Subcutaneous abdominal adipose tissue (tissue), 5 donors: ENCODE measurements at regions not wholly inside any gene's neighbourhood (a gene's known extent, or its start where the extent isn't known, plus 50 kb on each side); places are given as distances from the start of the nearest gene placed in this dataset.
"Not testable (repeated sequence)": the region's sequence is repeated elsewhere in the genome, so short reads cannot be mapped to it uniquely, and the experiment has no call there.

Experiments
- H3K27ac ChIP-seq: one replicate; pipeline ENCODE4 v1.7.0; 2013; ENCODE audit warnings: low read depth, mild to moderate bottlenecking, inconsistent platforms, low read length, moderate library complexity
- H3K27me3 ChIP-seq, 5 donors: one replicate each; pipeline ENCODE4 v1.7.0; 2013; ENCODE audit warnings: low read length in 5 of 5, inconsistent platforms in 1 of 5; ENCODE audit not compliant: control insufficient read depth in 5 of 5, insufficient read depth in 4 of 5
- H3K36me3 ChIP-seq, 5 donors: one replicate each; pipeline ENCODE4 v1.7.0; 2013; ENCODE audit warnings: low read length in 5 of 5; ENCODE audit not compliant: control insufficient read depth in 5 of 5, insufficient read depth in 5 of 5
- H3K4me1 ChIP-seq, 5 donors: one replicate each; pipeline ENCODE4 v1.7.0; 2013; ENCODE audit warnings: low read length in 5 of 5, mild to moderate bottlenecking in 3 of 5, moderate library complexity in 1 of 5; ENCODE audit not compliant: control insufficient read depth in 5 of 5, insufficient read depth in 5 of 5
- H3K4me3 ChIP-seq, 5 donors: one replicate each; pipeline ENCODE4 v1.7.0; 2013; ENCODE audit warnings: low read length in 5 of 5, low read depth in 1 of 5
- H3K9ac ChIP-seq, 5 donors: one replicate each; pipeline ENCODE4 v1.7.0; 2013; ENCODE audit warnings: low read length in 5 of 5, mild to moderate bottlenecking in 4 of 5, moderate library complexity in 3 of 5
- H3K9me3 ChIP-seq, 5 donors: one replicate each; pipeline ENCODE4 v1.7.0; 2013; ENCODE audit warnings: low read length in 5 of 5; ENCODE audit not compliant: control insufficient read depth in 5 of 5
- donor health status: healthy.
- donor health status: healthy.
- donor health status: healthy.
- donor health status: healthy.
- donor health status: healthy.

DNA sequence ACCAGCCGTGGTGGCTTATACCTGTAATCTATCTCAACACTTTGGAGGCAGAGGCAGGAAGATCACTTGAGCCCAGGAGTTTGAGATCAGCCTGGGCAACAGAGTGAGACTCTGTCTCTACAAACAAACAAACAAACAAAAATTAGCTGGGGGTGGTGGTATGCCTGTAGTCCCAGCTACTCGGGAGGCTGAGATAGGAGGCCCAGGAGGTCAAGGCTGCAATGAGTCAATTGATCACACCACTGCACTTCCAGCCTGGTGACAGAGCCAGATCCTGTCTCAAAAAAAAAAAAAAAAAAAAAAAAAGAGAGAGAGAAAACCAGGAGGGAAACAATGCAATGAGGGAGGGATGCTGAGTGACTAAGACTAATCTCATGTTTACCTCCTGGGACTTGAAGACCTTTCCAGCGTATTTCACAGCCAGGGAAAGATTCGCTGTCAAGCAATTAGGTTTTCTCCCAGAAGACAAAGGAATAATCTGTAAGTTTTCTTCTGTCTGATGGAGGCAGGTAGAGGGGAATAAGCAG is 51.1 kb upstream of the MIER3 start:
- Histone ChIP-seq H3K9me3 (no peaks in the 10 kb centered on the region), H3K27me3 (no peaks in the 10 kb centered on the region), H3K4me1 (no peaks in the 10 kb centered on the region), H3K36me3 (no peaks in the 10 kb centered on the region), H3K4me3 (no peak overlapping the region), H3K9ac (no peak overlapping the region), H3K27ac (no peak overlapping the region)

DNA sequence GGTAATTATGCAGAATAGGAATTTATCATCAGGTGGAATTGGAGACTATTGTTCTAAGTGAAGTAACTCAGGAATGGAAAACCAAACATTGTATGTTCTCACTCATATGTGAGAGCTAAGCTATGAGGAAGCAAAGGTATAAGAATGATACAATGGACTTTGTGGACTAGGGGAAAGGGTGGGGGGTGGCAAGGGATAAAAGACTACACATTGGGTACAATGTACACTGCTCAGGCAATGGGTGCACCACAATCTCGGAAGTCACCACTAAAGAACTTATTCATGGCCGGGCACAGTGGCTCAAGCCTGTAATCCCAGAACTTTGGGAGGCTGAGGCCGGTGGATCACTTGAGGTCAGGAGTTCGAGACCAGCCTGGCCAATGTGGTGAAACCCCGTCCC is 51.6 kb upstream of the MIER3 start:
- H3K9ac ChIP-seq, H3K27me3 ChIP-seq, H3K9me3 ChIP-seq, H3K4me1 ChIP-seq, H3K36me3 ChIP-seq, H3K4me3 ChIP-seq, H3K27ac ChIP-seq: not testable (repeated sequence)

GRCh38 chr5:57004800-57005199 is 52.9 kb upstream of the MIER3 start:
- H3K4me3 ChIP-seq: no peak overlapping the region
- no peak overlapping the region for H3K27ac ChIP-seq
- no peaks in the 10 kb centered on the region for H3K36me3 ChIP-seq
- H3K9ac ChIP-seq: no peak overlapping the region
- H3K27me3 ChIP-seq: no peaks in the 10 kb centered on the region
- H3K9me3 ChIP-seq: no peaks in the 10 kb centered on the region
- no peaks in the 10 kb centered on the region for H3K4me1 ChIP-seq

GRCh38 chr5:57007344-57007743 is 55.4 kb upstream of the MIER3 start:
- no peaks in the 10 kb centered on the region for H3K4me1 ChIP-seq
- no peak overlapping the region for H3K4me3 ChIP-seq
- H3K36me3 ChIP-seq: no peaks in the 10 kb centered on the region
- no peaks in the 10 kb centered on the region for H3K27me3 ChIP-seq
- no peak overlapping the region for H3K27ac ChIP-seq
- H3K9me3 ChIP-seq: no peaks in the 10 kb centered on the region
- no peak overlapping the region for H3K9ac ChIP-seq

DNA sequence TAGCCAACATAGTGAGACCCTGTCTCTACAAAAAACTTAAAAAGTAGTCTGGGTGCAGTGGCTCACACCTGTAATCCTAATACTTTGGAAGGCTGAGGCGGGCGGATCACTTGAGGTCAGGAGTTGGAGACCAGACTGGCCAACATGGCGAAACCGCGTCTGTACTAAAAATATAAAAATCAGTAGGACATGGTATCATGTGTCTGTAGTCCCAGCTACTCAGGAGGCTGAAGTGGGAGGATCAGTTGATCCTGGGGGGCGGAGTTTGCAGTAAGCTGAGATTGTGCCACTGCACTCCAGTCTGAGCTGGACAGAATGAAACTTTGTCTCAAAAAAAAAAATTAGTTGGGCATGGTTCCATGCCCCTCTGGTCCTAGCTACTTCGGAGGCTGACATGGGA is 57.9 kb upstream of the MIER3 start:
- Histone ChIP-seq H3K4me3 (no peak overlapping the region), H3K27ac (no peak overlapping the region), H3K36me3 (no peaks in the 10 kb centered on the region), H3K9me3 (no peaks in the 10 kb centered on the region), H3K4me1 (no peaks in the 10 kb centered on the region), H3K27me3 (no peaks in the 10 kb centered on the region), H3K9ac (no peak overlapping the region)

DNA sequence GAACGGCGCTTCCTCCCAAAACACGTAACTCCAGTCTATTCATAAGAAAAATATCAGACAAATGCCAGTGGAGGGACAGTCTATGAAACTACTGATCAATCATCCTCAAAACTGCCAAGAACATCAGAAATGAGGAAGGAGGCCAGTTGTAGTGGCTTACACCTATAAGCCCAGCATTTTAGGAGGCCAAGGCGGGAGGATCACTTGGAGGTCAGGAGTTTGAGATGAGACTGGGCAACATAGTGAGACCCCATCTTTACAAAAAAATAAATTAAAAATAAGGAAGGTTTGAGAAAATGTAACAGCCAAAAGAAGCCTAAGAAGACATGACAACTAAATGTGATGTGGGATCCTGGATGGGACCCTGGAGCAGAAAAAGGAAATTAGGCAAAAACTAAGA is 58.9 kb upstream of the MIER3 start:
- H3K27ac ChIP-seq: no peak overlapping the region

DNA sequence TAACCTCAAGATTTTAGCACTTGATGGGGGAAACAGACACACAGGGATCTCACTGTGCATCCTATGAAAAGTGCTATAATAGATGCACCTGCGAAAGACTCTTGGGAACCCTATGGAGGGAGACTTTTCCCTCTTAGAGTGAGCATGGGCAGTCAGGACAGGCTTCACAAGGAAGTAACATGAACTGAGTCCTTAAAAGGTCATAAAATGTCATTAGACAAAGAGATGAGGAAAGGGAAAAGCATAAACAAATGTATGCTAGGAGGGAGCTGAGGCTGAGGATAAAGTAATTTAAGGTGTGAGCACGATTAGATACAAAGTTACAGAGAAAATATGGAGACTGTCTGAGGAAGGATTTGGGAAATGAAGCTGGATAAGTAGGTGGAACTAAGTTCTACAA is 60.6 kb upstream of the MIER3 start:
- no peaks in the 10 kb centered on the region for H3K4me1 ChIP-seq
- no peak overlapping the region for H3K4me3 ChIP-seq
- no peak overlapping the region for H3K9ac ChIP-seq
- H3K9me3 ChIP-seq: no peaks in the 10 kb centered on the region
- no peak overlapping the region for H3K27ac ChIP-seq
- no peaks in the 10 kb centered on the region for H3K36me3 ChIP-seq
- no peaks in the 10 kb centered on the region for H3K27me3 ChIP-seq

More for the DNA sequence above, 58.9 kb upstream of the MIER3 start:
- no peak overlapping the region for H3K9ac ChIP-seq
- H3K4me1 ChIP-seq: no peaks in the 10 kb centered on the region
- no peaks in the 10 kb centered on the region for H3K36me3 ChIP-seq
- H3K4me3 ChIP-seq: no peak overlapping the region
- no peaks in the 10 kb centered on the region for H3K27me3 ChIP-seq
- H3K9me3 ChIP-seq: no peaks in the 10 kb centered on the region

DNA sequence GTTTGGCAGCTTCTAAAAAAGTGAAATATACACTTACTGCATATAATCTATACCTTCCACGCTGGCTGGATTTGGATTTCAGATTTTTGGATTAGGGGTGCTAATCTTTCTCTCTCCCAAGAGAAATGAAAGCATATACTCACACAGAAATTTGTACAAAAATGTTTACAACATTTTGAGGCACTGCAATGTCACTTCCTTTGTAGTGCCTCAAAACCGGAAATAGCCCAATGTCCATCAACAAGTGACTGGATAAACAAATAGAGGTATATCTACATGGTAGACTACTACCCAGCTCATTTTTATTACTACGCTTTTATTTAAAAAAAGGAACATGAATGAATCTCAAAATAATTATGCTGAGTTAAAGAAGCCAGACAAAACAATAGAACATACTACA is 74.0 kb upstream of the MIER3 start:
- no peaks in the 10 kb centered on the region for H3K27me3 ChIP-seq
- H3K9me3 ChIP-seq: peaks cover 0 to 8% (median 0%) of the 10 kb centered on the region in 5 donors
- no peaks in the 10 kb centered on the region for H3K36me3 ChIP-seq
- no peak overlapping the region for H3K9ac ChIP-seq
- H3K4me3 ChIP-seq: no peak overlapping the region
- no peak overlapping the region for H3K27ac ChIP-seq
- H3K4me1 ChIP-seq: peaks cover 0 to 3% (median 0%) of the 10 kb centered on the region in 5 donors

DNA sequence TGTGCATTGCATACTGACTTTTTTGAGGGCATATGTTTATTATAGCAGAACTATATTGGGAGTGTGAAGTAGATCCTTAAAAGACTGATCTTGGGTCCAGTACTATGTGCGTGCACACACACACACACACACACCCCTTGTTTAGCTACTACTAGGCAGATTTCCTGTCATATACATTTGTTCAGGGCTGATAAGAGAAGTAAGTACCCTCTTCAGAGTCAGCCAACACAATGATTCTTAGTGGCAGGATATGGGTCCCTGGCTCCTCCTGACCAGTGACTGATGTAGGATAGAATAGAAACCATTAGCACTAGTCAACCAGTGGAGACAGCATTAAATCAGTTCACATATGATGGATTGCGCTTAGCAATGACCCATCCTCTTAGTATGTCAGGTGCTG is 76.2 kb upstream of the MIER3 start:
- Histone ChIP-seq H3K36me3 (no peaks in the 10 kb centered on the region), H3K9ac (no peak overlapping the region), H3K9me3 (peaks cover 0 to 8% (median 0%) of the 10 kb centered on the region in 5 donors), H3K27ac (no peak overlapping the region), H3K27me3 (peaks cover 0 to 7% (median 0%) of the 10 kb centered on the region in 5 donors), H3K4me3 (no peak overlapping the region), H3K4me1 (peaks cover 0 to 3% (median 0%) of the 10 kb centered on the region in 5 donors)

GRCh38 chr5:57032151-57032551 is 80.2 kb upstream of the MIER3 start:
- H3K9ac ChIP-seq: no peak overlapping the region
- no peaks in the 10 kb centered on the region for H3K36me3 ChIP-seq
- H3K4me3 ChIP-seq: no peak overlapping the region
- H3K4me1 ChIP-seq: peaks cover 0 to 3% (median 0%) of the 10 kb centered on the region in 5 donors
- H3K27ac ChIP-seq: no peak overlapping the region
- peaks cover 0 to 7% (median 0%) of the 10 kb centered on the region in 5 donors for H3K27me3 ChIP-seq
- H3K9me3 ChIP-seq: no peaks in the 10 kb centered on the region

DNA sequence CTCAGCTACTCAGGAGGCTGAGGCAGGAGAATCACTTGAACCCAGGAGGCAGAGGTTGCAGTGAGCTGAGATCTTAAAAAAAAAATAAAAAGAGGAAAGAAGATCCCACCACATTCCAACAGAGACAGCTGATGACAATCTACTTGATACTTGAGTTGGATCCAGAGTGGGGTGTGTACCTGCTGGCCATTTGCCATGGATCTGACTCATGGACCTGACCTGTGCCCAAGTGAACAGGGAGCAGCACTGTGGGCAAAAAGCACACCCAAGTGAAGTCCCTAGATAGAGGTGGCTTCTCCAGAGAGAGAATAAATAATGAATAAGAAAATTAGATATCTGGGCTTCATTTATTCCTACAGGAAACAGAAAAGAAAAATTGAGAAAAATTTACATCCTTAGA is 81.2 kb upstream of the MIER3 start:
- H3K9me3 ChIP-seq: no peaks in the 10 kb centered on the region
- no peaks in the 10 kb centered on the region for H3K36me3 ChIP-seq
- no peak overlapping the region for H3K9ac ChIP-seq
- H3K4me1 ChIP-seq: peaks cover 0 to 3% (median 0%) of the 10 kb centered on the region in 5 donors
- H3K27ac ChIP-seq: no peak overlapping the region
- H3K4me3 ChIP-seq: no peak overlapping the region
- H3K27me3 ChIP-seq: peaks cover 0 to 7% (median 0%) of the 10 kb centered on the region in 5 donors
